Transverse colon (tissue), 4 donors: ENCODE measurements at regions not wholly inside any gene's neighbourhood (a gene's known extent, or its start where the extent isn't known, plus 50 kb on each side); places are given as distances from the start of the nearest gene placed in this dataset.

Experiments
- CTCF ChIP-seq, 5 experiments: fragments of 200-600 bp in 3 of 5; fragments of 450-650 bp in 2 of 5; sonication (generic) in 3 of 5; IDR thresholded peaks; 1 replicate in 2 of 5; 2 replicates in 3 of 5; pipeline ENCODE4 v1.5.1; 2016 to 2017; ENCODE audit warnings: antibody characterized with exemption in 5 of 5, inconsistent platforms in 3 of 5, mild to moderate bottlenecking in 2 of 5, moderate library complexity in 1 of 5
- POLR2AphosphoS5 ChIP-seq, 3 donors: sonication (generic); formaldehyde crosslinking; IDR thresholded peaks; one replicate each; pipeline ENCODE4 v1.6.1; 2016; ENCODE audit warnings: antibody characterized with exemption in 3 of 3

- no peak for TF ChIP-seq CTCF (IDR thresholded peaks at IDR 0.05)
- TF ChIP-seq POLR2AphosphoS5 (IDR thresholded peaks at IDR 0.05) = no peak
These were observed 64.9 kb upstream of the HTR2A start for GRCh38 chr13:46961719-46962118.
